Ascending aorta (tissue), 2 donors: ENCODE measurements at regions not wholly inside any gene's neighbourhood (a gene's known extent, or its start where the extent isn't known, plus 50 kb on each side); places are given as distances from the start of the nearest gene placed in this dataset.

Experiments
- DNase-seq, 2 donors: peaks; one replicate each; pipeline ENCODE4 v3.0.0-alpha.2; 2019; ENCODE audit warnings: low spot score in 2 of 2
- H3K27ac ChIP-seq, 2 donors: fragments of 200-600 bp; sonication (generic); one replicate each; pipeline ENCODE4 v1.5.1; 2016 to 2017; ENCODE audit warnings: mild to moderate bottlenecking in 1 of 2
- H3K27me3 ChIP-seq: fragments of 200-600 bp; sonication (generic); one replicate; pipeline ENCODE4 v1.5.1; 2017
- H3K36me3 ChIP-seq, 2 donors: fragments of 200-600 bp; sonication (generic); one replicate each; pipeline ENCODE4 v1.5.1; 2016
- H3K4me1 ChIP-seq, 2 donors: fragments of 200-600 bp; sonication (generic); one replicate each; pipeline ENCODE4 v1.5.1; 2016 to 2017; ENCODE audit warnings: mild to moderate bottlenecking in 1 of 2
- H3K4me3 ChIP-seq, 2 donors: fragments of 200-600 bp; sonication (generic); one replicate each; pipeline ENCODE4 v1.5.1; 2016 to 2017; ENCODE audit warnings: mild to moderate bottlenecking in 1 of 2
- H3K9me3 ChIP-seq, 2 donors: fragments of 200-600 bp; sonication (generic); one replicate each; pipeline ENCODE4 v1.5.1; 2016
- CTCF ChIP-seq, 3 experiments: fragments of 200-600 bp in 2 of 3; fragments of 450-650 bp in 1 of 3; sonication (generic) in 2 of 3; IDR thresholded peaks; one replicate each; pipeline ENCODE4 v1.5.1; 2016 to 2019; ENCODE audit warnings: antibody characterized with exemption in 3 of 3, mild to moderate bottlenecking in 1 of 3, moderate library complexity in 1 of 3
- intact Hi-C: fragments of 100-400 bp; cut with DNase I; formaldehyde crosslinking; loops from one replicate; pipeline ENCODE4 v1.15.1; 2023

- no peaks in the 10 kb centered on the region for H3K36me3 ChIP-seq
- no peak overlapping the region for H3K27ac ChIP-seq
- no peaks in the 10 kb centered on the region for H3K4me1 ChIP-seq
- no peak overlapping the region for H3K4me3 ChIP-seq
- no peaks in the 10 kb centered on the region for H3K9me3 ChIP-seq
- intact Hi-C loops = no loop called here
- no peaks in the 10 kb centered on the region for H3K27me3 ChIP-seq
- DNase-seq = no peak
- TF ChIP-seq CTCF (IDR thresholded peaks at IDR 0.05) = no peak
Measured at GRCh38 chr12:130031041-130031440, 127.2 kb upstream of the TMEM132D start.

GRCh38 chr12:130031571-130032189 lies 127.9 kb upstream of the TMEM132D start:
- TF ChIP-seq CTCF (IDR thresholded peaks at IDR 0.05) = peak in 2 of 3 experiments; percentile 58 to 59
- no peaks in the 10 kb centered on the region for H3K9me3 ChIP-seq
- H3K27ac ChIP-seq = no peak overlapping the region
- H3K4me3 ChIP-seq = no peak overlapping the region
- H3K36me3 ChIP-seq = no peaks in the 10 kb centered on the region
- no peak for DNase-seq
- intact Hi-C loops = no loop called here
- no peaks in the 10 kb centered on the region for H3K27me3 ChIP-seq
- H3K4me1 ChIP-seq = no peaks in the 10 kb centered on the region

- Histone ChIP-seq H3K4me3 (no peak overlapping the region), H3K4me1 (no peaks in the 10 kb centered on the region), H3K36me3 (no peaks in the 10 kb centered on the region), H3K9me3 (no peaks in the 10 kb centered on the region), H3K27me3 (no peaks in the 10 kb centered on the region), H3K27ac (no peak overlapping the region)
- intact Hi-C loops = loop anchor here (10.0 kb wide), 1 partner anchor 703 kb away; no protein-coding TSS in a partner anchor
- no peak for DNase-seq
- TF ChIP-seq CTCF (IDR thresholded peaks at IDR 0.05) = peak; percentile 6 to 60 (median 42)
Measured at GRCh38 chr12:130041983-130042812, 120.1 kb upstream of the FZD10 start.

GRCh38 chr12:130043685-130044406 lies 118.4 kb upstream of the FZD10 start:
- intact Hi-C loops = loop anchor here (10.0 kb wide), 1 partner anchor 701 kb away; no protein-coding TSS in a partner anchor
- TF ChIP-seq CTCF (IDR thresholded peaks at IDR 0.05) = no peak
- H3K27me3 ChIP-seq = no peaks in the 10 kb centered on the region

GRCh38 chr12:130044991-130045621 lies 117.2 kb upstream of the FZD10 start:
- Histone ChIP-seq H3K4me3 (no peak overlapping the region), H3K36me3 (no peaks in the 10 kb centered on the region), H3K27me3 (no peaks in the 10 kb centered on the region), H3K9me3 (no peaks in the 10 kb centered on the region), H3K27ac (no peak overlapping the region), H3K4me1 (no peaks in the 10 kb centered on the region)
- no peak for TF ChIP-seq CTCF (IDR thresholded peaks at IDR 0.05)
- intact Hi-C loops = loop anchor here (10.0 kb wide), 1 partner anchor 700 kb away; no protein-coding TSS in a partner anchor
- DNase-seq = no peak

More at GRCh38 chr12:130043685-130044406, 118.4 kb upstream of the FZD10 start:
- DNase-seq = no peak
- Histone ChIP-seq H3K4me1 (no peaks in the 10 kb centered on the region), H3K36me3 (no peaks in the 10 kb centered on the region), H3K27ac (no peak overlapping the region), H3K9me3 (no peaks in the 10 kb centered on the region), H3K4me3 (no peak overlapping the region)
